Putamen (tissue), 1 donor: ENCODE measurements at regions not wholly inside any gene's neighbourhood (a gene's known extent, or its start where the extent isn't known, plus 50 kb on each side); places are given as distances from the start of the nearest gene placed in this dataset.
A peak's percentile ranks its signal among the peaks of the same experiment; 100 is the strongest.
"Not testable (repeated sequence)": the region's sequence is repeated elsewhere in the genome, so short reads cannot be mapped to it uniquely, and the experiment has no call there.

Experiments
- DNase-seq: peaks from one replicate; pipeline ENCODE4 v3.0.0-alpha.2; 2016; ENCODE audit warnings: low spot score

DNA sequence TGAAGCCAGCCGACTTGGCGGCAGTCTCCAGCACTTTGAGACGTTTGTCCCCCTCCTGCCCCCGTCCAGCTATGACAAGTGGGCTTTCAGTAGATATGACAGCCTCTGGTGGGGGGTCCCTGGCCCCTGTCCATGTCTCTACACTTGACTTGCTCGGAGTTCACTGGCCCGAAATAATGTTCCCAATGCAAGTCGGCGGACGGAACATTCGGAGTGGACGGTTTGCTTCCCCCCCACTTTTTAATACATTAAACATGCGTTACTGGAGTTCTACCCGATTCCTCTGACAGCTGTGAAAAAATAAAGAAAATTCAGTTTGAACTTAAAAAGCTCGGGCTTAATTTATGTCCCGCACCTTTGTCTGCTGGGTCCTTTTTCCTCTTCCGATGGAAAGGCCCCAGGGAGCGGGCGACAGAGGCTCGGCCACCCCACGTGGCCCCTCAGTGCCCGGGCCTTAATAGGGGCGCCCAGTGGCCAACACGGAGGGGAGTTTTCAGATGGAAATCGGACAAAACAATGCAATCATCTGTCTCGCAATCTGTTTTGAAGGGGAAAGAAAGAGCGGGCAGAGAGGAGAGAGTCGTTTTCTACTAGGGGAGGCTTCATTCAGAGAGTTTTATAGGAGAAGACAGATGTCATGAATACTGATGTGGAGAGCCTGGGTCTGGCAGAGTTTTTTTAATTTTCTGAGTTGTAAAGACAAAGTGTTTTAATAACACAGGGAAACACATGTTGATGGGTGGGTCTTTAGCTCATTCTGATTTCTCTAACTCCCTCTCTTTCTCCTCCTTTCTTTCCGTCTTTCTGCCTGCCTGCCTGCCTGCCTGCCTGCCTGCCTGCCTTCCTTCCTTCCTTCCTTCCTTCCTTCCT lies 50.2 kb downstream of the SMIM38 start:
- no peak for DNase-seq

DNA sequence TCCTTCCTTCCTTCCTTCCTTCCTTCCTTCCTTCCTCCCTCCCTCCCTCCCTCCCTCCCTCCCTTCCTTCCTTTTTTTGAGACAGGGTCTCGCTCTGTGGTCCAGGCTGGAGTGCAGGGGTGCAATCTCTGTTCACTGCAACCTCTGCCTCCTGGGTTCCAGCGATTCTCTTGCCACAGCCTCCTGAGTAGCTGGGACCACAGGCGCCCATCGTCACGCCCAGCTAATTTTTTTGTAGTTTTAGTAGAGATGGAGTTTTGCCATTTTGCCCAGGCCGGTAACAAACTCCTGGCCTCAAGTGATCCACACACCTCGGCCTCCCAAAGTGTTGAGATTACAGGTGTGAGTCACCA lies 50.9 kb downstream of the SMIM38 start:
- DNase-seq: not testable (repeated sequence)

DNA sequence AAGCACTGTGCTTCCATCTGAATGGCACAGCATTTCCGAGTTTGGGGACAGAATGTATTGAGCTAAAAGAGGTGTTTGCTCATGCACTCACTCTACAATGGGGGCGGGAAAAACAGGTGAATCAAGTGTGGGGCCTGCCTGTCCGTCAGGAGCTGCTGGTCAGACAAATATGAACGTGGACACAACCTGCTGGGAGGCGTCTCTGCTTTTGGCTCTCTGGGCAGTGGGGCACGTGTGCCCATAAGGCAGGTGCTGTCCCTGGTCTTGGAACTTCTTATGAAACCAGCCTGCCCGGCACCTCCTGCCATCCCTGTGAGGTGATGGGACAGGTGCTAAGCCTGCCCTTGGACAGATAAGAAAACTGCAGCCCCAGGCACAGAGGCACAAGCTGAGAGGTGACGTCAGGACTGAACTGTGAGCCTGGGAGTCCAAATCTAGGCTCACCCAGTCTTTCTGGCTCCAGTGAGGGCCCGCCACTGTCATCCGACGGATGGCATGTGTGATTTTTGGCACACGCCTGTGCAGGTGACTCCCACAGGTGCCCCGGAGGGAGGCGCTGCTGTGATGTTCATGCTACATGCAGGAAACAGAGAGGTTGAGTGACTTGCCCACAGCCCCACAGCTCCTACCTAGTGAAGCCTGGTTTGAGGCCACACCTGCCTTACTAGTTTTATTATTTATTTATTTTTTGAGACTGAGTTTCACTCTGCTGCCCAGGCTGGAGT lies 51.6 kb downstream of the SMIM38 start:
- no peak for DNase-seq

DNA sequence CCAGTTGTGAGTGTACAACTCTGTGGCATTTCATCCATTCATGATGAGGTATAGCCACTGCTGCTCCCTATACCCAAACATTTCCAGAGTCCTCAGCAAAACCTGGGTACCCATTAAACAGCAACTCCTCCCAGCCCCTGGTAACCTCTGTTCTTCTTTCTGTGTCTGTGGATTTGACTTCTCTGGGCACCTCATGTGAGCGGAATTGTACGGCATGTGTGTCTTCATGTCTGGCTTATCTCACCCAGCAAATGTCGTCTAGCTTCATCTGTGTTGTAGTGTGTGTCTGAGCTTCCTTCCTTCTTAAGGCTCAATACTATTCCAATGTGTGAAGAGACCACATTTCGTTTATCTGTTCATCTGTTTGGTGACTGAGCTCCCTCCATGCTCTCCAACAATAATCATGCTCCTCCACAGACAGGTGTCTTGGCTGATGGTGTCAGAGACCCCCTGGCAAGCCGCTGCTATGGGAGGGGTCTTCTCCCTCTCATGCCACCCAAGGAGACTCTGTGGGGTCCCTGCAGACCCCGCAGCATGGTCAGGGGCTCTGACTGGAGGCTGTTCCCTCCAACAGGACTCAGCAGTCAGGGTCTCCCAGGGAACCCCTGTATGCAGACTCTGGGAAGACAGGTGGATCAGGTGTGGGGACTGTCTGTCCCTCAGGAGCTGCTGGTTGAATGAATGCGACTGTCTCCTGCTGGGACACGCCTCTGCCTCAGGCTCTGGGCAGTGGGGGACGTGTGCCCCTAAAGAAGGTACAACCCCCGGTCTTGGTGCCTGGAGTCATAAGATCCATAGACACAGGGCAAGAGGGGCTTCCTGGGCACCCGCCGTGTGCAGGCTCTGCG lies 52.7 kb downstream of the SMIM38 start:
- no peak for DNase-seq

DNA sequence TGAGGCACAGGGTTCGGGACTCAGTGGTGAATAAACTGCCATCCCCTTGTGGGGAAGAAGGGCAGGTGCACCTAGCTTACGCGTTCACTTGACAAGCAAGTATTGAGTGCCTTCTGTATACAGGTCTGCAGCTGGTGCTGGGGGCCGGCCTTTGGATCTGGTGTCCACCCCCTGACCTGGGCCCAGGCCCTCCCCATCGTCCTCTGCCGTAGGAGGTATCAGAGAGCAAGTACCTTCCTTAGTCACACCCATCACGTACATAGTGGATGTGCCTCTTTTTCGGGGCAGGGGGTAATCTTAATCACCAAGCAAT lies 53.3 kb downstream of the SMIM38 start:
- no peak for DNase-seq

DNA sequence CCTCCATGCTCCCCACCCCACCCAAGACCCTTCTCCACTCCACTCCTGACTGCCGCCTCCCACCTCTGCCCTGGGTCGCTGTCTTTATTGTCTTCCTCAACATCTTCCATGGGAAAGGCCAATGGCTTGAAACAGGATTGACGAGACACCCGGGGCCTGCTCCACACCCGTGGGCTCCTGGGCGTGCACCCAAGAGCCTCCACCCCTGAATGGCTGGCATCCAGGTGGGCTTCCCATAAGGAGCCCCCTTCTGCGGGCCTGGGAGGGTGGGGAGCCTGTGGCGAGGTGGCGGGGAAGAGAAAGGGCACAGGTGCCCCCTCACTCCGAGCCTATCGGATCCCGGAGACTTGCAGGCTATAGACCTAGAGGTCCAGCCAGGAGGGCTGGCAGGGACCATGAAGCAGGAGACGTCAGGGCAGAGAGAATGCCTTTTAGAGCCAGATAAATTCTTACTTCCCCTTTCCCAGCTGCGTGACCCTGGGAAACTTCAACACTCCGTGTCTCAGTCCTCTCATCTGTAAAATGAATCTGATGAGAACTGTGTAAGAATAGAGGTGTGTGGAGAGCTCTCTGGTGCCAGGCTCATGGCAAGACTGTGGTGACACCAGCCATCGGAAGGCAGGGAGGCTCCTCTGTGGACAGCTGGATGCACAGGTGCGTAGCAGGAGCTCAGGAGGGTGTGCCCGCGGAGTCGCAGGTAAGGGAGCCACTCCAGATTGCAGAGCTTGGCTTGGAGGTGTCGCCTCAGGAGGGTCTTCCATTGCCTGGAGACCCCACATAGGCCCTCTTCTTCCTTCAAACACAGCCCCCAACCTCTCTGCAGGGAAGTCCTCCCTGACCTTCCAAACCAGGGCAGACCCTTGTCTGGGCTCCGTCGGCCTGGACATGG lies 53.9 kb downstream of the SMIM38 start:
- no peak for DNase-seq

DNA sequence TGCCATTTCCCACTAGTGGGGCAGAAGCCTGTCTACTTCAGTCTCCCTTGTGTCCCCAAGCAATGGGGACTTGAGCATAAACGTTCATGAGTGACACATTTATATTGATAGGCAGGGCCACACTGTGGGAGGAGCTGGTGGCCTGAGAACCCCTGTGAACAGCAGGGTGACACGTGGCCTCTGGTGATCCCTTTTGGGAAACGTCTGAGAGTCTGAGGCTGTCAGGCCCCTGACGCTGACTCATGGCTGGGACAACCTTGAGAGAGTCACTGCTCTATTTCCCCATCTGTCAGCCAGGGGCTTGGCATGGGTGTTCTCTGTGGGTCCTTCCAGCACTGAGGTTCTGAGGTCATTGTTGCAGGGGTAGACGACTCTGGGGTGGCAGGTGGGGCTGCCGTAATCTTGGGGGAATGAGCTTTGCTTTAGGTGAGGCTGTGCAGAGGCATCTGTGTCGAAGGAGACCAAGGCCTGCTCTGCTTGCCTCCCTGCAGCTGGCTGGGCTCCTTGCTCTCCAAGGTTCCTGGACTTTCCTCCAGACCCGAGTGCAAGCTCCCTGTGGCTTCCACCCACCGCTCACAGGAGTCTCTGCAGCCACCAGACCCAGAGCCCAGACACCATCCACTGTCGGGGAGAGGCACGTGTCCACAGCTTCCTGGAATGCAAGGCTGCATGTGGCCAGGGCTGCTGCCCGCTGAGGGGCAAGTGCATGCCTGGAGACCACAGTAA lies 54.7 kb downstream of the SMIM38 start:
- no peak for DNase-seq

DNA sequence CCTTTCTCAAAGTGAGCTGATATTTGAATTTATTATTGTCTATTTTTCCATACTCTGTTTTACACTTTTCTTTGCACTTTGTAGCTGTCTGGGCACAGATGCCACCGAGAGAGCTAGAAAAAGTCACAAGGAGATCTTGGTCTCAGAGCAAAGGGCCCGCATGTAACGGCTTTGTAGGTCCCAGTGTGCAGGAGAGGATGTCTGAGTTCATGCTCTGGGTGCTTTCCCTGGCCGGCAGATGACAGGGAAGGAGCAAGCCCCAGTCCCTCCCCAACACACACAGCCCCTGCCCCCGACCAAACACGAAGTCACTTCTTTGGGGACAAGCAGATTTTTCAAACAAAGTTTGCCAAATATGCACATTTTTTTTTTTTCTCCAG lies 55.8 kb downstream of the SMIM38 start:
- DNase-seq: no peak

DNA sequence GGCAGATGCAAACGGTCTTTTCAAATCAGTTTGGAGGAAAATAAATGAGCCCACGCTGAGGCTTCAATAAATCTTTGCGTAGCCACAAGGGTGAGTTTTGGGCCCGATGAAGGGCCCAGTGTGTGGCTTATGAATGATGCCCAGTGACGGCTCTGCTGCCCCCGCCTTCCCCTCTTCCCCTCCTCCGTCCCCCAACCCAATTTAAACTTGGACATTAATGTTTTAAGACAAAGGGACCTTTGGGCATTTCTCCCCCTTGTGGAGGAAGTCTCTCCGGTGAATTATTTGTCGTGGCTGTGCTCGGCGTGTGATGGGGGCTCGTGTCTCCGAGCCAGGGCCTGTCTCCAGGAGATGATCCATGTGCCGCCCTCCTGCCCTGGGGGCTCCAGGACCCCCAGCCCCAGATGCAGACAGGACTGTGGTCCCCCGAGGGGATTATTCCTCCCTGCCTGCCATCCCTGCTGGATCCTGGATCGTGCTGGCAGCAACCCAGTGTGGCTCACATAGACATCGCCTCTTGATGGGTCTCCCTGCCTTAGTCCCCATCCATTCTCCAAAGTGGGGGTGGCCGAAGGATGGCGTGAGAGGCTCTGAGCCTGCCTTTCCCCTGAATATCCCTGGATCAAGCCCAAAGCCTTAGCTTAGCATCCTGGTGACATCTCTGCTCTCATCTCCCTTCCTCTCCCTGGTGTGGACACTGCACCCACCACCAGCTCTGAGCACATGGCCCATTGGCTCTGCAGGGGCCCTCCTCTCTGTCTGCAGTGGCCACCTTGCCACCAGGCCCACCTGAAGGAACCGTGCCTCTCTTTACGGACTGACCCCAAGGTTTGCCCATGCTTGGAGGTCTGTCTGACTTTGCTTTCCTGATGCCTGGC lies 56.4 kb downstream of the SMIM38 start:
- peak; percentile 2 for DNase-seq

DNA sequence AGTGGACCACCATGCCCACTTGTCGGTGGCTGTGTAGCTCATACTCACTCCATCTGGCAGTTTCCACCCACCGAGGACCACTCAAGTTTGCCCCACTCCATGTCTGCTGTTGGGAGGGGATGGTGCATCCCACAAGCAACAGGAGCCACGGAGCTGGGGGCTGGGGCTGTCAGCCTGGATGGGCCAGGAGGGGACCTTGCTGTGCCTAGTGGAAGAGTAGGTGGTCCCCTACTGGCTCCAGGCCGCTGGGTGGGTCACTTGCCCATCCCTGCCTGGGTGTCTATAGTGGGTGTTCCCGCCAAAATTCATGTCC lies 57.0 kb downstream of the SMIM38 start:
- DNase-seq: no peak

DNA sequence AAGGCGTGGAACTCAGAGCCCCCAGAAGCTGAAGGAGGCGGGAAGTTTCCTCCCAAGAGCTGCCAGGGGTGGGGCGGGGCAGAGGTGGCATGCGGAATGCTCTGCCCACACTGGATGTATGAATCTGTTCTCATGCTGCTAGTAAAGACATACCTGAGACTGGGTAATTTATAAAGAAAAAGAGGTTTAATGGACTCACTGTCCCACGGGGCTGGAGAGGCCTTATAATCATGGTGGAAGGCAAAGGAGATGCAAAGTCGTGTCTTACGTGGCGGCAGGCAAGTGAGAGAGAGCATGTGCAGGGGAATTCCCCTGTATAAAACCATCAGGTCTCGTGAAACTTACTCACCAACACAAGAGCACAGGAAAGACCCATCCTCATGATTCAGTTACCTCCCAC lies 57.6 kb downstream of the SMIM38 start:
- DNase-seq: no peak

DNA sequence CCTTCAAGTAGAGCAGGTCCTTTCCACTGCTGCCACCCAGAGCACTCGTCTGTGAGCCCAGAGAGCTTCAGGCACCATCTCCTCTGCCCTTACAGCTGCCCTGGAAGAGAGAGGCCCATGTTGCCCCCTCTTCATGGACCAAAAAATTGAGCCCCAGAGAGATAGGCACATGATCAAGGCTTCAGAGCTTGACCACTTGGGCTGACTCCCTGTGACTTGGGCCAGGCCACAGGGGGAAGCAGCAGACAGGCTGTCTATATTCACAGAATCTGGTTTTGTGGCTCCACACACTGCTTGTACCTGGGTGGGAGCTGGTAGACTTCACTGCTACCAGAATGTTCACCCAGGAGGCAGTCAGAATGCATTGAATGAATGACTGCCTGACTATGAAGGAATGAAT lies 58.2 kb downstream of the SMIM38 start:
- DNase-seq: no peak

DNA sequence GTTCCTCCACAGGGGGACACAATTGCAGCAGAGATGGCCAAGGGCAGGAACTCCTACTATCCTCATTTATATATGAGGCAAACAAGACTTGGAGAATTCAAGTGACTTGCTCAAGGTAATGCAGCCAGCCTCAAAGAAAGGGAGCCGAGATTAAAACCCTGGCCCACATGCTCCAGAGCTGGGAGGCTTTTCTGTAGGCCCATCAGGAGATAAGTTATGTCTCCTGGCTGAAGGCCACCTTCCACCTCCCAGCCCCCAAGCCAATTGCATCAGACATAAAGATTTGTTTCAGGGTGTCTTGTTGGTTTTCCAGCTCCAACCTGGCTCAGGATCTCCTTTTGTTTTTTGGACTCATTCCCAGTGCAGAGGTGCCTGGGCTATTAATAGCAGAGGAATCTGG lies 59.5 kb downstream of the SMIM38 start:
- no peak for DNase-seq

DNA sequence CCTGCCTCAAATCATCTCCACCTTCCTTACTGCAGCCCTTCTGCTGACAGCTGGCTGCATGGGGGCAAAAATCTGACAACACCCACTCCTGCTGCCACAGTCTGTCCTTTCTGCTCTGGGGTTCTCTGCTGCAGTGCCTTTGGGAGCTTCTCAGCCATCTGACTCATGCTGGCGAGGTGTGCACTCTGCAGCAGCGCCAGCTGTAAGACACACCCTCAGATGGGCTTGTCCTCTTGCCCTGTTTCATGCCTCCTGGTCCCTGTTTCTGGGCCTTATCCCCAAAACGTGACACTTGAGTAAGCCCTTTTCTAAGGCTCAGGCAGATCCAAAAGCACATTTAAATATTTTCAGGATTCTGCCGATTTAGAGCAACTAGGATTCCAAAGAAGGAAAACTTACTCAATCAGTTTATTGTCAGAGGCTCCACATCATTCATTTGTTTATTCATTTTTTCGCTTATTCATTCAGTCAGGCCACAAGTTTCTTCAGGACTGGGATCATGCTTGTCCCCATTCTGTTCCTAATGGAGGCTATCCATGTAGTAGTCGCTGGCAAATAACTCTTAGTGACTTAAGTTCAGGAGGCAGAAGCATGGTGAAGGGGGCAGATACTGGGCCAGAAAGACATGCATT lies 60.2 kb downstream of the SMIM38 start:
- no peak for DNase-seq

DNA sequence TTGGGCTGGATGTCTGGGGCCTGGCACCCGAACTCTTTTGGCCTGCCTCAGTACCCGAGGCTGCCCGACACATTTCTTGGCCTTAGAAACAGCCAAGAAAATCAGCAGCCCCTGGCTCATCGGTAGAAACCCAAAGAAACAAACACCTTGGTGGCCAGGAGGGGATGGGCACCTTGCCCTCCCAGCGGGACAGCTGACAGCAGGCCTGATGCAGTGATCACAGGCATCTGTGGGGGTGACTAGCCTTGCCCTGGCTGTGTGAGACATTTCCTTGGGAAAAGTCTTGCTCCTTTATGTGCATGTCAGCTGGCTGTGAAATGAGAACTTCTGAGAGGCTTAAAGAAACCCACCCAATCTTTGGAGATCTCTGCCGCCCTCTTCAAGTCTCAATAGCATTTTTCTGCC lies 60.9 kb downstream of the SMIM38 start:
- no peak for DNase-seq

DNA sequence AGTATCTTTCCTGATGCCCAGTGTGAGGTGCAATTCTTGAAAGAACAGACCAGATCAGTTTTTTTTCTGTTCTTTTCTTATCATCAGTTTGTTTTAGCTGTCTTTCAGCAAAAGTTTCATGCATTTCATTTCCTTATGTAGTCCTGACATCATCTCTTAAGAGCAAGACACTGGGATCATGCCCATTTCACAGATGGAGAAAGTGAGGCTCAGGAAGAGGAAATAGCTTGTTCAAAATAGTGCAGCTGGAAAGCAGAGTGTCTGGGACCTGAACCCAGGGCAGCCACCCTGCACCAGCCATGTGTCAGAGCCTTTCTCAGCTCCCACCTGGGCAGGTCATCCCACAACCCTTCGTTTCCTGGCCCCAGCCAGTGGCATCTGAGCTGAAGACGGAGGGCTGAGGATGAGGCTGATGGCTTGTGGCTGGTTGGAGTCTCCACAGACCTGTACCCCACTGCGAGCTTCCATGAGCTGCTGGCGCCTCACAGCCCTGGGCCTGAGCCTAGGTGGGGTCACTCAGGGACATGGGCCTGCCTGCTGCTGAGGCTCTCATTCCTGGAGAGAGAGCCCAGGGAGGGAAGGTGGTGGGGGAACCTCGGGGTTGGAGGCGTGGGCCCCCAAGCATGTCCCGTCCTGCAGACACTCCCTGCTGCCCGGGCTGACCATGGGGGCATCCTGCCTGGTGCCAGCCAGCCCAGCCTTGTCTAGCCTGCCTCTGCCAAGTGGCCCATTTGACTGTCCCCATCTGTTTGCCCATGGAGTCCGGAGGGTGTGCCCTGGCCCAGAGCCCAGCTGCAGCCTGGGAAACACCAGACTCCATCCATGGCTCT lies 61.8 kb downstream of the SMIM38 start:
- peak; percentile 22 for DNase-seq

DNA sequence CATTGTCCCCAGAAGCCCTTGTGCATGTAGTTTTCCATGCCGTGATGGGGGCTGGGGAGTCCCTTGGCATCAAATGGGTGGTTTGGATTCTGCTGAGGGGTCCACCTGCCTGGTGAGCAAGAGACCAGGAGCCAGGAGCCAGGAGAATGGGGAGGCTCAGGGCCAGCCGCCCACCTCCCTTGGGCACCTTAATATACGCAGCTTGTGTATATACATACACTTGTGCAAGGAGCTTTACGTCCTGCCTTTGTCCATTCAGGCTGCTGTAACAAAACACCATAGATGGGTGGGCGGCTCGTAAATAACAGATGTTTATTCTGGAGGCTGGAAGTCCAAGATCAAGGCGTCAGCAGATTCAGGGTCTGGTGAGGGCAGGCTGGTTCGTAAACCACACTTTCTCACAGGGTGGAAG lies 62.5 kb downstream of the SMIM38 start:
- DNase-seq: no peak

DNA sequence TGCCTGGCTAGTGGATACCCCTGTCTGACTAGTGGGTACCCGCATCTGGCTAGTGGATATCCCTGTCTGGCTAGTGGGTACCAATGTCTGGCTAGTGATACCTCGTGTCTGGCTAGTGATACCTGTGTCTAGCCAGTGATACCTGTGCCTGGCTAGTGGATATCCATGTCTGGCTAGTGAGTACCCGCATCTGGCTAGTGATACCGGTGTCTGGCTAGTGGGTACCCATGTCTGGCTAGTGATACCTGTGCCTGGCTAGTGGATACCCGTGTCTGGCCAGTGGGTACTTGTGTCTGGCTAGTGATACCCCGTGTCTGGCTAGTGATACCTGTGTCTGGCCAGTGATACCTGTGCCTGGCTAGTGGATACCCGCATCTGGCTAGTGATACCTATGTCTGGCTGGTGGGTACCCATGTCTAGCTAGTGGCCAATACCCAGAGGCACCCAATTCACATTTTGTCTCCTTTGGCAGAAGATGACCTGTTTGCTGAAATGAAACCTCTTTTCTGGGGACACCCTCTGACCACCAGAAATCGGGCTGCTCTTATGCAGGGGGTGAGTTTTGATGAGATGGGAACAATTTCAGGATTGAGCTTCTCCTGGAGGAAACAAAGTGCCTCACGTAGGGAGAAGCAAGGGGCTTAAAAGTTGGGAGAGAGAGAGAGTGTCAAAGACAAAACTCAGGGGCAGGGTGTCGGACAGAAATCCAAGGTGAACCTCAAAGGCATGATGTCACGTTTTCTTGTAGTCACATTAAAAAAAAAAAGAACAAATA lies 63.4 kb downstream of the SMIM38 start:
- DNase-seq: no peak
